IPS DF 6.9 (cell line): ENCODE measurements at regions not wholly inside any gene's neighbourhood (a gene's known extent, or its start where the extent isn't known, plus 50 kb on each side); places are given as distances from the start of the nearest gene placed in this dataset.

ENCODE experiments used
- DNase-seq: peaks from one replicate; pipeline ENCODE4 v3.0.0-alpha.2; 2013; ENCODE audit warnings: low read depth, low spot score
- H3K27ac ChIP-seq: one replicate; pipeline ENCODE4 v1.5.1; 2013; ENCODE audit warnings: low read length, control low read depth
- H3K27me3 ChIP-seq: 2 replicates; pipeline ENCODE4 v1.6.1; 2013; ENCODE audit warnings: mild to moderate bottlenecking, low read length; ENCODE audit not compliant: control insufficient read depth, insufficient read depth
- H3K36me3 ChIP-seq: 2 replicates; pipeline ENCODE4 v1.6.1; 2013; ENCODE audit warnings: low read length; ENCODE audit not compliant: control insufficient read depth, insufficient read depth
- H3K4me1 ChIP-seq: 2 replicates; pipeline ENCODE4 v1.6.1; 2013; ENCODE audit warnings: low read length; ENCODE audit not compliant: control insufficient read depth, insufficient read depth
- H3K4me3 ChIP-seq: 2 replicates; pipeline ENCODE4 v1.5.1; 2013; ENCODE audit warnings: mild to moderate bottlenecking, low read length
- H3K9me3 ChIP-seq: 2 replicates; pipeline ENCODE4 v1.6.1; 2013; ENCODE audit warnings: low read length, inconsistent platforms; ENCODE audit not compliant: control insufficient read depth, insufficient read depth
- WGBS: extraction: QIAGEN DNeasy Blood & Tissue Kit; methylation state at CpG from one replicate; pipeline ENCODE4 v1.1.7; 2013; ENCODE audit warnings: mixed read lengths, missing lambda C conversion rate; ENCODE audit not compliant: insufficient read length, insufficient coverage; 5-methylcytosine and 5-hydroxymethylcytosine counted together

DNA sequence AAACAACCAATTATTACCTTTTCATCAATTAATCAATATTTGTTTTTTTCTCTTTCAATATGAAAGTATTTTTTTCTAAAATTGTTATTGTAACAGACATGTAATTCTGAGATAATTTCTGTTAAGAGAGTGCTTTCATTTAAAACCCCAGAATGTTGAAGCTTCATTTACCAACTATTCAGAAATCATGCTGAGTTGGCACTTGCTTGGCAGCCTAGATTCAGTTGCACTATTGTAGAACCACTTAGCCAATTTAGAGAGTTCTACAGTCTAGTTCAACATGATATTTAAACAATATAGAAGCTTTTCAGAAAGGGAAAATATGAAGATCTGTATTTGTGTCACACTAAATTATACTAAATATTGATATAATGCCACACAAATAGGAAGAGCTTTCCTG, 56.1 kb upstream of the NKAIN2 start:
- H3K4me1 ChIP-seq = no peaks in the 10 kb centered on the region
- no peaks in the 10 kb centered on the region for H3K27me3 ChIP-seq
- H3K27ac ChIP-seq = no peak overlapping the region
- no peaks in the 10 kb centered on the region for H3K36me3 ChIP-seq
- H3K9me3 ChIP-seq = no peaks in the 10 kb centered on the region
- H3K4me3 ChIP-seq = no peak overlapping the region
- DNase-seq = no peak

DNA sequence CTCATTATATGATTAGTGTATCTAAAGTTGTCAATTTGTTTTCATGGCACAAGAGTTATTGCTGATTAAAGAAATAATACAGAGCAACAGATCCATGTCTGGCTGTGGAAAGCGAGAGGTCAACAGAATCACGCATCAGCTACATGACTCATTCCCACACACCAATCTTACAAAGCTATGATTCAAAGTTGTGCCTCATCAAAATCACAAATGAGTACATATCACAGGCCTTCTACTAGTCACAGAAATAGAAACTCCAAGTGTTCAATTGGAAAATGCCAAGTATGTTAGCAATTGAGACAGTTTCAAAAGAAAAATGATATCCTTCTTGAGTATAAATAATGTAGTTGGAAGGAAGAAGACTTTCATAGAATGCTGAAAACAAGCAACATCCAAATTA, 57.8 kb upstream of the NKAIN2 start:
- Histone ChIP-seq H3K9me3 (no peaks in the 10 kb centered on the region), H3K36me3 (no peaks in the 10 kb centered on the region), H3K27me3 (no peaks in the 10 kb centered on the region), H3K4me3 (no peak overlapping the region), H3K27ac (no peak overlapping the region), H3K4me1 (no peaks in the 10 kb centered on the region)
- DNase-seq = no peak
- no CpG with 5 or more reads among the region's 2 CpGs for WGBS

DNA sequence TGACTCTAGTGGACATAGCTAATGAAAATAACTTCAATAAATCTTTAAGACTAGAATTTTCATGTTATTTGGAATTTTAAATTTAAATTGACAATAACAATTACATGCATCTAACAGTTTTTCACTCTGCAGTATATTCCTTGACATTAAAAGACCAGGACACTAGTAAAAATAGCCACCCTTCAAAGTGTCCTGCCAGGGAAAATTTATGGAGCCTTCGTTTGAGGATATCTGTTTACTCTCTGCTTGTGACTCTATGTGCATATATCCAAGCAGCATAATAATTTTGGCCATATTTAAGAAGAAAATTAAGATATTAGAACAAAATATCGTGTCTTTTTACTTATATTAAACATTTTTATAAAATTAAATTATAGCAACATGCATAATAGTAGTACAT, 58.8 kb upstream of the NKAIN2 start:
- Histone ChIP-seq H3K27ac (no peak overlapping the region), H3K4me1 (no peaks in the 10 kb centered on the region), H3K36me3 (no peaks in the 10 kb centered on the region), H3K4me3 (no peak overlapping the region), H3K27me3 (no peaks in the 10 kb centered on the region), H3K9me3 (no peaks in the 10 kb centered on the region)
- WGBS = no CpG with 5 or more reads among the region's 2 CpGs
- DNase-seq = no peak

DNA sequence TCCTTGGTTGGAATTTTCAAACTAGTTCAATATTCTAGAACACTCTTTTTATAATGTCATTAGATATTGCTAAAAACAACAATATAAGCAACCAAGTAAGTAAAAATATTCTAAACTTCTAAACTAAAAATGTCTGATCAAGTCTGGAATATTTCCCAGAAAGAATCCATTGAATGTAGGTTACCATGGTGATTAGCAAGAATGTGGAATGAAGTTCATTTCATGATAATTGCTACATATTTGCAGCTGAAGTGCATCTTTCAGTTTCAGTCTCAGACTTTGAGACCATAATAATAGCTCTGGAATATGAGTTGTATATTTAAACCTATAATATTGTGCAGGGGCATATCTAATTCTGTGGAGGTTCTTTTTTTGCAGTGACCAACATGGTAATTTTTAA, 61.0 kb upstream of the NKAIN2 start:
- H3K27me3 ChIP-seq = no peaks in the 10 kb centered on the region
- H3K9me3 ChIP-seq = no peaks in the 10 kb centered on the region
- H3K27ac ChIP-seq = no peak overlapping the region
- no peaks in the 10 kb centered on the region for H3K36me3 ChIP-seq
- H3K4me3 ChIP-seq = no peak overlapping the region
- H3K4me1 ChIP-seq = no peaks in the 10 kb centered on the region
- no peak for DNase-seq

DNA sequence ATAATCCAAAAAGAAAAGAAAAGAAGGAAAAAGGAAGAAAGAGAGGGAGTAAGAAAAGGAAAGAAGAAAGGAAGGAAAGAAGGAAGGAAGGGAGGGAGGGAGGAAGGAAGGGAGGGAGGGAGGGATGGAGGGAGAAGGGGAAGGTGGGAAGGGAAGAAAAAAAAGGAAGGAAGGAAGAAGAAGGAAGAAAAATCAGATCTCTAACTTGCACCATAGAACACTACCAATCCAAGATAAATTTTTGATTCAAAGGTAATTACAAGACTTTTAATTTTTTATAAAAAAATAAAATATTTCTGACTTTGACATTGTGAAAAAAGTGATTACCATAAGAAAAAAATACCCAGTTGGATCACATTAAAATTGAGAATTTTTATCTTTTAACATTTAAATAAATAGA, 70.5 kb upstream of the NKAIN2 start:
- DNase-seq = no peak
- no peaks in the 10 kb centered on the region for H3K27me3 ChIP-seq
- no peak overlapping the region for H3K27ac ChIP-seq
- H3K4me3 ChIP-seq = no peak overlapping the region
- H3K4me1 ChIP-seq = no peaks in the 10 kb centered on the region
- no peaks in the 10 kb centered on the region for H3K9me3 ChIP-seq
- no peaks in the 10 kb centered on the region for H3K36me3 ChIP-seq

DNA sequence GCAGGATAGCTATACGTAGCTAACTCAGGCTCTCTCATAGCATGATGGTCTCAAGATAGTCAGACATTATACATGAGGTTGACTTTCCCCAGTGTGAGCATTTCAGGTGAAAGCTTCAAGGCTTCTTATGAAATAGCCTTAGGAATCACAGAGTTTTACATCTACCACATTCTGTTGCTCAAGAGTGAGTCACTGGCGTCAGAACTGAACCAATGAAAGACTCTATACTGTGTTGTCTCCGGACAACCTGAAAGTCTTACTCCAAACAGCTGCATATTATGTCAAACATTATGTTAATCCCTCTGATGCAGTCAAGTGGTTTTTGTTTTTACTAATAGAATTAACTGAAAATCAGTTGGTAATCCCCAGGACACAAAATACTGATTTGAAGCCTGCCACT, 79.8 kb upstream of the TRDN start:
- Histone ChIP-seq H3K27me3 (no peaks in the 10 kb centered on the region), H3K36me3 (no peaks in the 10 kb centered on the region), H3K4me3 (no peak overlapping the region), H3K4me1 (peaks cover 1% of the 10 kb centered on the region; the same call in 1 of the 2 replicates), H3K27ac (no peak overlapping the region), H3K9me3 (no peaks in the 10 kb centered on the region)
- no peak for DNase-seq
- WGBS = no CpG with 5 or more reads among the region's 3 CpGs

DNA sequence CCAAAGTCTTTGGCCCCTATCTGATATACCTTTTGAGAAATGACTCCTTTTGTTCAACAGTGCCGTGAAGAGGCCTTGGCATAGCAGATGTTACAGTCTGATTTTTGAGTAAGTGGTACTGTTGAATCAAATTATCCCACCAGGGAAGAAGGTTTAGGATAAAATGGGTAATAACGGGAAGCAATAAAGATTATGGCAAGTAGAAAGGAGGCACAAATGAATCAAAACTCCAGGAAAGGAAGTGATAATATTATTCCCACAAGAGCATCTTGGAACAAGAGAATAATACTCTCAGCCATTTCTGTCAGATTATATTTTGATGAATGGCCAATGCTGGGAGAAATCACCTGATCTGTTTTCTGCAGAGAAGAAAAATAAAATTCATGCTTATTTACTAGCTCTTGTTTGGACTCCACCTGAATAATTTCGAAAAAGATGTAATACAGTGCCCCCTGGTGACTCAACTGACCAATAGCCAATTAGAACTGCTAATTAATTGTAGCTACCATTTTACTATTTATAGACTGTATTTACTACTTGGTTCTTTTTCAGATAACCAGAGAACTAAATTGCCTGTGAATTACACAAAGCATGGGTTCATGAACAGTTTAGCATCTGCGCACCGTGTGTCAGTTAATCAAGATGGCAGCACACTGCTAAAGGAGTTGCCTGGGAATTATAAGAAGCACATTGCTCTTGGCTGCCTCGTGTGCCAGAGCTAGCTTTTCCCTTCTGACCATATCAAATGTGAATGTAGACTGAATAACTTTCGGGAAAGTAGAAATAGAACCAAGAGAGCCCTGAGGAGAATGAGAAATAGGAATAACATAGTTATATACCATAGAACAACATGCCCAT, 78.5 kb upstream of the TRDN start:
- Histone ChIP-seq H3K4me3 (no peak overlapping the region), H3K27ac (no peak overlapping the region), H3K4me1 (peaks cover 1% of the 10 kb centered on the region; the same call in 1 of the 2 replicates), H3K27me3 (no peaks in the 10 kb centered on the region), H3K36me3 (no peaks in the 10 kb centered on the region), H3K9me3 (no peaks in the 10 kb centered on the region)
- WGBS = no CpG with 5 or more reads among the region's 7 CpGs
- DNase-seq = peak; percentile 18

DNA sequence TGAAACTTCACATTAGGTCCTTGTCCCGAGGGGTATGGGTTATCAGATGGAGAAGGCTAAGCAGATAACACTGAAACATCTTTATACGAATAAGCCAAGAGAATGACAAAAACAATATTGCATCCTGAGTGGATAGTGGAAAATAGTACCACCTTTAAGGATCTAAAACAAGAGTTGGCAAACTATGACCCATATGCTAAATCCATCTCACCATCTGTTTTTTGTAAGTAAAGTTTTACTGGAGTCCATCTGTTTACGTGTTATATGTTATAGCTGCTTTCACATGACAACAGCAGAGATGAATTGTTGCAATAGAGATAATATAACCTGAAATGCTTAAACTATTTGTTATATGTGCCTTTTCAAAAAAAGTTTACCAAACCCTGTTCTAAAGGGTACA, 76.1 kb upstream of the TRDN start:
- H3K27me3 ChIP-seq = no peaks in the 10 kb centered on the region
- no peak for DNase-seq
- no CpG with 5 or more reads among the region's 3 CpGs for WGBS

DNA sequence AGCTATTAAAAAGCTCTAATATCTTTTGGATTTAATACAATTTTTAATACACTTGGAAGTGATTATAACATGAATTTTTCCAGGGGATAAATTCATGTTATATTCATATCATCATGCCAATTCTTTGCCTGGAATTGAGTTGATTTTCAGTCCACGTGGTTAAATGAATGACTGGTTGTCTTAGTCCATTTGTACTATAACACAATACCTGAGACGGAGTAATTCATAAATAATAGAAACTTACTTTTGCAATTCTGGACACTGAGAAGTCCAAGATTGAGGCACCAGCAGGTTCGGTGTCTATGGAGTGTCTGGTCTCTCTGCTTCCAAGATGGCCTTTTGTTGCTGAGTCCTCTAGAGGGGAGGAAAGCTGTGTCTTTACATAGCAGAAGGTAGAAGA, 66.2 kb upstream of the TRDN start:
- H3K27me3 ChIP-seq = no peaks in the 10 kb centered on the region
- no peak for DNase-seq
- H3K36me3 ChIP-seq = no peaks in the 10 kb centered on the region
- no CpG with 5 or more reads among the region's 3 CpGs for WGBS
- no peaks in the 10 kb centered on the region for H3K9me3 ChIP-seq
- H3K4me1 ChIP-seq = no peaks in the 10 kb centered on the region; the same call in 1 of the 2 replicates
- no peak overlapping the region for H3K4me3 ChIP-seq
- no peak overlapping the region for H3K27ac ChIP-seq

More for the DNA sequence above, 76.1 kb upstream of the TRDN start:
- no peak overlapping the region for H3K27ac ChIP-seq
- H3K4me1 ChIP-seq = no peaks in the 10 kb centered on the region; the same call in 1 of the 2 replicates
- H3K36me3 ChIP-seq = no peaks in the 10 kb centered on the region
- H3K9me3 ChIP-seq = no peaks in the 10 kb centered on the region
- H3K4me3 ChIP-seq = no peak overlapping the region

DNA sequence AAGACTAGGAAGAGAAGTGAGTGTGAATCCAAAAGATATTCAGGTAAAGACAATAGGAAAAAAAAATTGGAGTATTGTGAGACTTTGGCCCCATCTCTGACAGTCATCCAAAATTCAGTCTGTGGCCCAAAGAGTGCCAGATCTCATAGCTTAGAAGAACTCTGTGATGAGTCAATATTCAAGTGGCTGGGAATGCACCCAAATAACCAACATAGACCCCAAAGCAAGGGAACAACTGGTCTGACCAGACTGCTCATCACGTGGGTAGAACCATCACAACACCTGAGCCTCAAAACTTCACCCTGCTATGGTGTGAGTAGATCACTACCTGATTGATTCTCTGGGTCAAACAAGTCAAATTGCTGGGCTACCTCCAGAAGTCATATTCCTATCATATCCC, 51.1 kb upstream of the TRDN start:
- no CpG with 5 or more reads among the region's 1 CpG for WGBS
- Histone ChIP-seq H3K36me3 (no peaks in the 10 kb centered on the region), H3K9me3 (no peaks in the 10 kb centered on the region), H3K4me3 (no peak overlapping the region), H3K27ac (no peak overlapping the region), H3K4me1 (no peaks in the 10 kb centered on the region), H3K27me3 (no peaks in the 10 kb centered on the region)
- DNase-seq = no peak
